Thyroid gland (tissue), 4 donors: ENCODE measurements at regions not wholly inside any gene's neighbourhood (a gene's known extent, or its start where the extent isn't known, plus 50 kb on each side); places are given as distances from the start of the nearest gene placed in this dataset.

Source experiments
- DNase-seq, 2 donors: peaks; one replicate each; pipeline ENCODE4 v3.0.0-alpha.2; 2019
- H3K27ac ChIP-seq, 3 donors: fragments of 200-600 bp; sonication (generic); 1 replicate in 2 of 3; 2 replicates in 1 of 3; pipeline ENCODE4 v1.5.1; 2016 to 2019; ENCODE audit warnings: mild to moderate bottlenecking in 1 of 3, moderate library complexity in 1 of 3
- H3K27me3 ChIP-seq: fragments of 200-600 bp; sonication (generic); one replicate; pipeline ENCODE4 v1.5.1; 2019
- H3K36me3 ChIP-seq, 2 donors: fragments of 200-600 bp; sonication (generic); one replicate each; pipeline ENCODE4 v1.5.1; 2016 to 2019
- H3K4me1 ChIP-seq, 2 donors: fragments of 200-600 bp; sonication (generic); one replicate each; pipeline ENCODE4 v1.5.1; 2017 to 2019
- H3K4me3 ChIP-seq, 3 donors: fragments of 200-600 bp; sonication (generic); replicated peaks in 1 of 3; 1 replicate in 2 of 3; 2 replicates in 1 of 3; pipeline ENCODE4 v1.5.1; 2016; ENCODE audit warnings: mild to moderate bottlenecking in 1 of 3
- H3K9me3 ChIP-seq: fragments of 200-600 bp; sonication (generic); one replicate; pipeline ENCODE4 v1.5.1; 2017
- POLR2A ChIP-seq, 2 donors: fragments of 450-650 bp; IDR thresholded peaks; one replicate each; pipeline ENCODE4 v1.6.1; 2017; ENCODE audit warnings: antibody characterized with exemption in 2 of 2, mild to moderate bottlenecking in 2 of 2, moderate library complexity in 1 of 2
- WGBS, 2 donors: methylation state at CpG; one replicate each; pipeline ENCODE4 v1.1.5; 2017; 5-methylcytosine and 5-hydroxymethylcytosine counted together
- intact Hi-C: fragments of 100-400 bp; cut with DNase I; formaldehyde crosslinking; loops from one replicate; pipeline ENCODE4 v1.15.1; 2023
- TF ChIP-seq, protein P1 (sequence below), 6 experiments: fragments of 200-600 bp in 3 of 6; fragments of 450-650 bp in 3 of 6; sonication (generic) in 3 of 6; IDR thresholded peaks; one replicate each; pipeline ENCODE4 v1.5.1; 2016 to 2019; ENCODE audit warnings: antibody characterized with exemption in 6 of 6, mild to moderate bottlenecking in 2 of 6, inconsistent platforms in 1 of 6, moderate library complexity in 1 of 6

DNA sequence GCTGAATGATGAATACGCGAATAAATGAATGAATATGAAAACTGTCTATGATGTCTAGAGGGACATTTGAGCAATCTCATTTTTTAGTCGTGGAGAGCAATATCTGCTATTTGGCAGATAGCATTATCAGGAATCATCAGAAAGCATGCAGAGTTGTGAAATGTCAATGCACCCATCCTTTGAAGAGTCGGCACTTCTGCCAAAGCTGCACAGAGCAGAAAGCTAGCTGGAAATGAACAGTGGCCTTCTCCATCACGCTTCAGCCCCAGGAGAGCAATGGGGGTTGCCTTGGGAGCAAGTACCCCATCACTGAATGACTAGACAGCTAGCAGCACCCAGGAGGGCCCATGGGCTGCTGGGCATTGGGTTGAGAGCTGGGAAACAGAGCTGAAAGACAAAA, 69.1 kb upstream of the PROK2 start:
- DNase-seq: no peak
- H3K4me1 ChIP-seq: no peaks in the 10 kb centered on the region
- H3K27me3 ChIP-seq: no peaks in the 10 kb centered on the region
- intact Hi-C loops: no loop called here
- WGBS, 2 donors: 72 to 83% methylated on average over 5 of the region's 5 CpGs
- H3K9me3 ChIP-seq: no peaks in the 10 kb centered on the region
- no peaks in the 10 kb centered on the region for H3K36me3 ChIP-seq
- H3K27ac ChIP-seq: no peak overlapping the region
- H3K4me3 ChIP-seq: no peak overlapping the region
- TF ChIP-seq, protein P1, sequence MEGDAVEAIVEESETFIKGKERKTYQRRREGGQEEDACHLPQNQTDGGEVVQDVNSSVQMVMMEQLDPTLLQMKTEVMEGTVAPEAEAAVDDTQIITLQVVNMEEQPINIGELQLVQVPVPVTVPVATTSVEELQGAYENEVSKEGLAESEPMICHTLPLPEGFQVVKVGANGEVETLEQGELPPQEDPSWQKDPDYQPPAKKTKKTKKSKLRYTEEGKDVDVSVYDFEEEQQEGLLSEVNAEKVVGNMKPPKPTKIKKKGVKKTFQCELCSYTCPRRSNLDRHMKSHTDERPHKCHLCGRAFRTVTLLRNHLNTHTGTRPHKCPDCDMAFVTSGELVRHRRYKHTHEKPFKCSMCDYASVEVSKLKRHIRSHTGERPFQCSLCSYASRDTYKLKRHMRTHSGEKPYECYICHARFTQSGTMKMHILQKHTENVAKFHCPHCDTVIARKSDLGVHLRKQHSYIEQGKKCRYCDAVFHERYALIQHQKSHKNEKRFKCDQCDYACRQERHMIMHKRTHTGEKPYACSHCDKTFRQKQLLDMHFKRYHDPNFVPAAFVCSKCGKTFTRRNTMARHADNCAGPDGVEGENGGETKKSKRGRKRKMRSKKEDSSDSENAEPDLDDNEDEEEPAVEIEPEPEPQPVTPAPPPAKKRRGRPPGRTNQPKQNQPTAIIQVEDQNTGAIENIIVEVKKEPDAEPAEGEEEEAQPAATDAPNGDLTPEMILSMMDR (IDR thresholded peaks at IDR 0.05): no peak
- TF ChIP-seq POLR2A (IDR thresholded peaks at IDR 0.05): no peak

DNA sequence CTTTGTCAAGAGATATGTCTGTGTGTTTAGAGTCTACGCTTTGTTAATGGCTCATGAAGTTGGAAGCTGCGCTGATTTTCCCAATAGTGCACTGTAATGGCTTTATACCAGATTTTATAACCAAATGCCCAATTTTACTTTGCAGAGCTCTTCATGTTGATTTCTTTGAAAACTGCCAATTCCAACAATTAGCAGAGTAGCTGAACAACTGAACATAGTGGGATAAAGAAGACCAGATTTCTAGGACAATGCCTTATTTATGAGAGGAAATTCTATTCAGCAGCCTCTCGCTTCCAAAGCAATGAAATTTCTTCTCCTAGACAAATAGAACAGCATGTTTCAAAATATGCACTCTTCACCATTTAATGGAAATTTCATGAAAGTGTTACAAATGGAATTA, 66.9 kb upstream of the PROK2 start:
- intact Hi-C loops: no loop called here
- DNase-seq: no peak
- H3K4me1 ChIP-seq: no peaks in the 10 kb centered on the region
- H3K4me3 ChIP-seq: no peak overlapping the region
- 94% methylated on average over 3 of the region's 3 CpGs for WGBS, 2 donors
- no peak overlapping the region for H3K27ac ChIP-seq
- H3K36me3 ChIP-seq: no peaks in the 10 kb centered on the region
- H3K27me3 ChIP-seq: no peaks in the 10 kb centered on the region
- no peaks in the 10 kb centered on the region for H3K9me3 ChIP-seq
- no peak for TF ChIP-seq POLR2A (IDR thresholded peaks at IDR 0.05)
- TF ChIP-seq, protein P1 (IDR thresholded peaks at IDR 0.05): no peak

DNA sequence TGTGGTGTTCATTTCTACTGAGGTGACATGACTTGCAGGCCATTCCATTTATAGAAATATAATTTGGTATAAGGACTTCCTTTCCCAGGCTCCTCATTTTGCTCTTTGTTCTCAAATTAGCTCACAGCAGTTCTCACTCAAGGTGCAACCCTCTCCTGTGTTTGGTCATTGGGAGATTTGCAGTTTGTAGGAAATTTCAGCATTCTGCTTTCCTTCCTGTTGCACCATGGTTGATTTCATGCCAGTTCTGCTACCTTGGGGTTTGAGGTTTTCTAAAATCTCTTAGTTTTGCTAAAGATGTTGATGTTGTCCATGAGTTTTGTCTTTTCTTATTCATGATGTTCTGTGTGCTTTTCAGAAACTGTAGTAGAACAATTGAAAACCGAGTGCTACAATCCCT, 65.7 kb upstream of the PROK2 start:
- DNase-seq: no peak
- Histone ChIP-seq H3K27ac (no peak overlapping the region), H3K9me3 (no peaks in the 10 kb centered on the region), H3K4me1 (no peaks in the 10 kb centered on the region), H3K27me3 (no peaks in the 10 kb centered on the region), H3K36me3 (no peaks in the 10 kb centered on the region), H3K4me3 (no peak overlapping the region)
- 58 to 79% methylated on average over 1 of the region's 1 CpG for WGBS, 2 donors
- TF ChIP-seq POLR2A (IDR thresholded peaks at IDR 0.05): no peak
- TF ChIP-seq, protein P1 (IDR thresholded peaks at IDR 0.05): no peak
- intact Hi-C loops: no loop called here

DNA sequence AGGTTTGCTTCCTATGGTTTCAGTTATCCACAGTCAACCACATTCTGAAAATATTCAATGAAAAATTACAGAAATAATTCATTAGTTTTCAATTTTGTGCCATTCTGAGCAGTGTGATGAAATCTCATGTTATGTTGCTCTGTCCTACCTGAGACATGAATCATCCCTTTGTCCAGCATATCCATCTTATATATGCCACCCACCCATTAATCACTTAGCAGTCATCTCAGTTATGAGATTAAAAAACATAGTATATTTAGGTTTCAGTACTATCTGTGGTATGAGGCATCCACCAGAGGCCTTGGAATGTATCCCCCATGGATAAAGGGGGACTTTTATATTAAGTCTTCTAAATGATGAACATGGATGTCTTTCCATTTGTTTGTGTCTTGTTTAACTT, 64.7 kb upstream of the PROK2 start:
- Histone ChIP-seq H3K27me3 (no peaks in the 10 kb centered on the region), H3K4me3 (no peak overlapping the region), H3K4me1 (no peaks in the 10 kb centered on the region), H3K27ac (no peak overlapping the region), H3K36me3 (no peaks in the 10 kb centered on the region), H3K9me3 (no peaks in the 10 kb centered on the region)
- intact Hi-C loops: no loop called here
- no peak for TF ChIP-seq POLR2A (IDR thresholded peaks at IDR 0.05)
- TF ChIP-seq, protein P1 (IDR thresholded peaks at IDR 0.05): no peak
- no peak for DNase-seq

DNA sequence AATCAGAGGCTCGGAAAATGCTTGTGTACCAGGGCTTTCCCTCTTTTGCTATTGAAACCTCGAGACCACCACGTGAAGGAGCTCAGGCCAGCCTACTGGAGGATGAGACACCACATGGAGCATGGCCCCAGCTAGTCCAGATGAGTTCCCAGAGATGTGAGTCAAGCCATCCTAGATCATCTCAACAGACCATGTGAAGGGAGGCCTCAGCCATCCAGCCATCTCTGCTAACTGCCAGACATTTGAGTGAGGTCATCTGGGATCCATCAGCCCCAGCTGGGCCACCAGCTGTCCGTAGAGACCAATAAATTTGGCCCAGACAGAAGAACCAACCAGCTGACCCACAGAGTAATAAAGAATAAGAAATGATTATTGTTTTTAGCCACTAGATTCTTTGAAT, 62.8 kb upstream of the PROK2 start:
- intact Hi-C loops: no loop called here
- 80 to 88% methylated on average over 4 of the region's 4 CpGs for WGBS, 2 donors
- no peaks in the 10 kb centered on the region for H3K27me3 ChIP-seq
- no peak for DNase-seq
- no peak overlapping the region for H3K4me3 ChIP-seq
- TF ChIP-seq, protein P1 (IDR thresholded peaks at IDR 0.05): no peak
- no peak for TF ChIP-seq POLR2A (IDR thresholded peaks at IDR 0.05)
- no peak overlapping the region for H3K27ac ChIP-seq
- H3K36me3 ChIP-seq: no peaks in the 10 kb centered on the region
- no peaks in the 10 kb centered on the region for H3K9me3 ChIP-seq
- no peaks in the 10 kb centered on the region for H3K4me1 ChIP-seq
